CD4-positive, alpha-beta T cell treated with Interleukin-17A for 4 hours (primary cell): ENCODE measurements at regions not wholly inside any gene's neighbourhood (a gene's known extent, or its start where the extent isn't known, plus 50 kb on each side); places are given as distances from the start of the nearest gene placed in this dataset.

ENCODE experiments used
- DNase-seq: peaks from one replicate; pipeline ENCODE4 v3.0.0-alpha.2; 2020; ENCODE audit warnings: mixed read lengths

DNA sequence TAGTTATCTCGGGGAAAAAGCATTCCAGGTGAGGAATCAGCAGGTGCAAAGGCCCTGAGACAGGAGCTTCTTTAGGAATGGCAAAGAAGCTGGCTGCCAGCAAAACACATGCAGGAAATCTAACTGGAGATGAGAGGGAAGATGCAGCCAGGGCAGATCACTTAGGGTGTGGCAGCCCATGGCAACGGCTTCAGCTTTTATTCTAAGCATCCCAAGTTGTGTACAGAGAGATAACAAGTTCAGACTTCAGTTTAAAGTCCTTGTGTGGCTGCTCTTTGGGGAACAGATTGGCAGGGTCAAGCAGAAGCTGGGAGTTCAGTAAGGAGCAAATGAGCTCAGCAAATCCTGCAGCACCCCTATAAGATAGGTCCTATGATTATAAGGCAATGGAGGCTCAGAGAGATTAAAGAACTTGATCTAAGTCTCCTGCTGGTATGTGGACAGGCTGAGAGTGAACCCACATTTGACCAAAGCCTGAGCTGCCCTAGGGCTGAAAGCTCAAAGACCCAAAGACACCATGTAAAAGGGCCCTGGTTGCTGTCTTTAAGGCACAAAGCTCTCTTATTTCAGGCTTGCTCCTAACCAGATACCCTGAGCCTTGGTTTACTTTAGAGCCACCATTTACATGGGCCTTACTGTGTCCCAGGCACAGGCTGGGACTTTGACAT, 466.8 kb downstream of the SOX6 start:
- no peak for DNase-seq

DNA sequence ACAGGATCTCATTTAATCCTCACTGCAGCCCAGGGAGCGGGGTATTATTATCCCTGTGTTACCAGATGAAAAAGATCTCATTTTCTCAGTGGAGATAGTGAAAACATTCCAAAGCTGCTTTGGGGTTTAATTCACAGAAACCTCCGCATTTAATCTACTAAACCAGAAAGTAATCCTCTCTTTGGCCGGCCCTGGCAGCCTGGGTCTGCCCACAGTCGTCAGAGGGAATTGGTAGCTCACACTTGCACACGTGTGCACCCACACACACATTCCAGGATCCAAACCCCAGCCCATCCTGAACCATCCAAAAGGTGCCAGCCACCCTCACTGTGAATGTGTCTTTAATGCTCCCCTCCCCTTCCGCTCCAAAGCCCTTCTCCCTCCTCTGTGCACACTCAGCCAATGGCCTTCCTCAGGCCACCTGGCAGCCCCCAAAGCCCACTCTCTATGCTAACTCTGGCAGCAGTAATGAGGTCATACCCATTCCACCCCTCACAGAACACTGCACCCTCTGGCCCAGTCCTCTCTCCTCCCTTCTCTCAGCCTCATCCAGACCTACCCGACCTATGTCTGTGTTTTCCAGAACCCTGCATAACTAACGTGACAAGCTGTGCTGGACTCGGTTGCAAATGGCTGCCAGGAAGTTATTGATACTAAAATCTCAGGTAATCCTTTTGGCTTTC, 466.2 kb downstream of the SOX6 start:
- no peak for DNase-seq

DNA sequence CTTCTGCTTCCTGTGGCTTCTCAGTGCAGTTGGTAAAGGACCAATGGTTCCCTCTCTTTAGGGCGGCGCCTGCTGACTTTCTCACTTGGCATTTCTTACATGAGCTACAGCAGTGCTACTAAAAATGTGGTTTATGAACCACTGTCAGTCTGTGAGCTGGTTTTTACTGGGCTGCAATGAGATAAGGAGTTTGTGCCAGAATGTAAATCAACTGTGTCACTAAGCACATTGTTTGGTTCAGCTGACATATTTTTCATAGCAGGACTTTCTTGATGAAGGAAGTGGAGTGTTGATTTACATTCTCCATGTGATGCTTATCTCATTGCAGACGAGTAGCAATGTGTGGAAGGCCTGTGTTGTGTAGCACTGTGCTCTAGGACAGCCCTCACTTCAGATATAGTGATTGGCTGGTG, 463.3 kb downstream of the SOX6 start:
- DNase-seq = no peak

DNA sequence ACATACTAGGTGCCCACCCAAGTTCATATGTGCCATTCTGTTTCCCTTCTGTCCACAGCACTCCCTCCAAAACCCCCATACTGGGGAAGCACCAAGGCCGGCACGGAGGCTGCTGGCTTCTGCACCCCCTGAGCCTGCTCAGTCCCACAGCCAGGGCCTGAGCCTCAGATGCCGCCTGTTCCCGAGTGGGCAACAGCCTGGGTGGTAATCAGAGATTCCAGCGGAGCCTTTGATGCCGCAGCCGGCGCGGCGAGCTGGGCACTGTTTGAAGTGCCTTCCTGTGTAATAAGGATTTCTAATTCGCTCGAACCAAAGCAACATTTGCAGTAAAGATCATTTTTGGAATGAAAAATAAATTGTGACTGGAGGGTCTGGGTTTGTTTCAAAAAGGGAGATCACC, 460.3 kb downstream of the SOX6 start:
- no peak for DNase-seq

DNA sequence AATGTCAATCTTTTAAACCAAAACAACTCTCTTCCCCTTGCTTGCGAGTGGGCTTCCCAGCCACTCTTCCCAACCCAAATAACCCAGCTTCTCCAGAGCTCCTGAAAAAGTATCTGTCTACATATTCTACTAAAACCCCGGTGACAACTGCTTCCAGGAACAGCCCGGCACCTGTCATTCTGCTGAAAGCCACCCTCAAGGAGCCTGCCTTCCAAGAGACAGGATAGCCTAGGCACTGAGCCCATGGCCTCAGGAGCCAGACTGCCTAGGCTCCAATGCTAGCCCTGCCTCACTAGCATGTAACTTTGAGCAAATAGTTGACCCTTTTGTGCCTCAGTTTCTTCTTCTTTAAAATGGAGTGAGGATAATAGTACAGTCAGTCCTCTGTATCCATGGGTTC, 459.8 kb downstream of the SOX6 start:
- DNase-seq = no peak

DNA sequence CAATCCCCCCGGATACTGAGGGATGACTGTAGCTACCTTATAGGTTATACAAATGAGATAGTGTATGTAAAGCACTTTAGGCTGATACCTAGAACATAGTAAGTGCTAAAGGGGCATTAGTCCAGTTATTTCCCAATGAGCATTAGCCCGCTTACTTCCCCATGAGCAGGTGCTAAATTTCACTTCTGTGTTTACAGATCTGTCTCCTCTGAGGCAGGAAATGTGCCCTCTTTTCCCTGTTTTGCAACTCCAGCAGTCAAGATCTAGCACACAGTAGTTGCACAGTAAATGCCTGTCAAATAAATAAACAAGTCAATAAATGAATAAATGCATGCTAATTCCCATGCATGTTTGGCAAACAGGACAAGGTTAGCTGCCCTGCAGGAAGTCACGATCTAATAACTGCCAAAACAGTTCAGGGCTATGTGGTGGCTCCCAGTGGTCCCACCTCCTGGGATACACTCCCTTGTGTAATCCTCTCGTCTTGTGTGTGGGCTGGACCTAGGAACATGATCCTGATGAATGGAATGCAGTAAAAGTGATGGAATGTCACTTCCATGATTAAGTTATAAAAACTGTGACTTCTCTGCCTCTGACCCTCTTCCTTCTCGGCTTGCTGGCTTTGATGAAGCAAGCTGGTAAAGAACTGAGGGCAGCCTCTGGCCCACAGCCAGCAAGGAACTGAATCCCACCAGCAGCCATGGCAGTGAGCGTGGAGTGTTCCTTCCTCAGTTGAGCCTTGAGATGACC, 459.0 kb downstream of the SOX6 start:
- DNase-seq = no peak

DNA sequence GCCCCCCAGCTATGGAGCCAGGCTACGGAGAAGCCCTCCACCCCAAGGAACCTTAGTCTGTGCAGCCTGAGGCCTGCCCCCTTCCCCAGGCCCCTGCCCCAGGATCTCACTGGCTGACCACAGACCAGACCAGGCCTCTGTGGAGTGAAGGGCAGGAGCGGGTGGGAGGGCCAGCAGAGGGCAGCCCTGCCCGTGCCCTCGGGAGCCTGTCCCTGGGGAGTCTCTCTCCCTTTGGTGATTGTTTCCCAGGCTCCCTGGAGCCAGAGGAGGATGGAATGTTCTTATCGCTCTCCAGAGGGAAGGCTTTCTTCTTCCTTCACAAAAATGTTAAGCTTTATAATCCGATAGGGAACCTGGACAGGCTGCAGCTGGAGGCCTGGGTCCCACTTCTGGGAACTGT, 455.3 kb downstream of the SOX6 start:
- DNase-seq = no peak

DNA sequence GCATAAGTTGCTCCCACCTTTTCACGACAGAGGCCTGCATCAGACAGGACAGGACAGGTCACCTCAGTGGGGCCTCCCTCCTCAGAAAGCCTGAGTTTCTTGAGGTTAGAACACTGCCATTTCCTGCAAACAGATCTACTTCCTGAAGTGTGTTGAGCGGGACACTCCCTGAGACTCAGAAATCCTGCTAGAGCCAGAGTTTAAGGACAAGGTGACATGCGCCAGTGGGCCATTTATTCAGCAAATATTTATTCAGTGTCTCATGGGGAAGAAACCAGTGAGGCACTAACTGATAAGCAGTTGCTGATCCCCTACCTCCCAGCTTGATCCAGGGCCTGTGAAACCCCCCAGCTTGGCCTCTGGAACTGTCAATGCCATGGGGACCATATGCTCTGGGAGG, 454.6 kb downstream of the SOX6 start:
- DNase-seq = no peak

DNA sequence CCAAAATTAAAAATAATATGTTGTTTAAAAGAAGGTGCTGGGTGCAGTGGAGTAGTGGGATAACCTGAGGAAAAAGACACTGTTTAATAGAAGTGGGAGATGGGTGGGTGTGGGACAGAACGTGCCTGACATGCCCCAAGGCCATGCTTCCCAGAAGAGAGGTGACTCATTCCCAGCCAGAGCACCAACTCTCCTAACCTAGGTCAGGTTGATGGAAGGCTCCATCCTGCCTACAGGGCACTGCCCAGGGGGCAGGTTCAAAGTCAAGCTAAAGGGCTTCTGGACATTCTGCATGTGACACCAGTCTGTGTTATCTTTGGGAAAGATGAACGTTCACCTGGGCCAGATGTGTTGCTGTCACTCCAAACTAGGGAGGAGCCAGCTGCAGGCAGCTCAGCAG, 453.1 kb downstream of the SOX6 start:
- no peak for DNase-seq

DNA sequence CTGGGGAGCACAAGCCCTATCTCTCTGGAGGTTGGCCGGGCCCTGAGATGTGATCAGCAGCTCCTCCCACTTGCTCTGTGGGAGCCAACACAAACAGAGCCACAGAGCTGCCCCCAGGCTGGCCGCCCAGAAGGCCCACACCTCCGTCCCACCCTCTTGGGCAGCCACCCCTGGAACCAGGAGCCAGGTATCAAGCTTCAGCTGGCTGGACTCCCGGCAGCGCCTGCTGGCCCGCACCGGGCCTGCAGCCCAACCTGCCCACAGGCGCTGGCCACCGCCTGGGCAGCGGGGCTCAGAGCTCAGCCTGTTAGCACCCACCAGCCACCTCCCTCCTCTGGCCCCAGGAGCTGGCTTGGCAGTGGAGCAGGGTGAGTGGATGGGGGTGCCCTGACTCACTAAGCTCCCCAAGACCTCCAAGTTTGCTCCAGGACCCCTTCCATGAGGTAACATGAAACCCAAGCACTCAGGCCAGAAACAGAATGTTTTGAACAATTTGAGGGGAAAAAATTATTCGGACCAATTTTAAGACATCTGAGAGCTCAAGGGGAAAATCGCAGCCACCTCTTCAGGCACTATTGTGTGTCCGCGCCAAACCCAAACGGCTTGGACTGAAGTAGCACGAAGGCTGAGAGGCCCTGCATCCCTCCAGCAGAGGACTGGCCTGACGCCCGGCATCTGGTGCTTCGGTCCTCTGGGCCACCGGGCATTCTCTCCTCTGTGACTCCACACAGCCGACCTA, 450.8 kb downstream of the SOX6 start:
- DNase-seq = no peak

DNA sequence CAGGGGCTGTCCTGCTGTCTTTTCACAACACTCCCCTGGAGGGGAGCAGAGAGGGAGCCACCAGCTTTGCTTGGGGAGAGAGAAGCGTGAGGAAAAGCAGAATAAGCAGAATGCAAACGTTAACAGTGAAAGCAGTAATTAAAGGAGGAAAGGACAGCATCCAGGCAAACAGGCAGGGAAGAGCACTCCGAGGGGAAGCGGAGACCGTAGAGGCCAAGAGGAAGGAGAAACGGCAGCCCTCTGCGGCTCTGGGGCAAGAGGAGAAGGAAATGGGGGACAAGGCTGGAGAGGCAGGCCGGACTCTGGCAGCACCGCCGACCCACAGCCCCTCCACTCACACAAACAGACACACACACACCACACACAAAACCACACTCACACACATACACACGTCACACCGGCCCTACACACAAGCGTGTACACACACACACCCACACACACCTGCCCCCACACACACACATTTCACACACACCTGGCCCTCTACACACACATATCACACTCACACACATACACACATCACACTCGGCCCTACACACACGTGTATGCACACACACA, 449.8 kb downstream of the SOX6 start:
- no peak for DNase-seq

DNA sequence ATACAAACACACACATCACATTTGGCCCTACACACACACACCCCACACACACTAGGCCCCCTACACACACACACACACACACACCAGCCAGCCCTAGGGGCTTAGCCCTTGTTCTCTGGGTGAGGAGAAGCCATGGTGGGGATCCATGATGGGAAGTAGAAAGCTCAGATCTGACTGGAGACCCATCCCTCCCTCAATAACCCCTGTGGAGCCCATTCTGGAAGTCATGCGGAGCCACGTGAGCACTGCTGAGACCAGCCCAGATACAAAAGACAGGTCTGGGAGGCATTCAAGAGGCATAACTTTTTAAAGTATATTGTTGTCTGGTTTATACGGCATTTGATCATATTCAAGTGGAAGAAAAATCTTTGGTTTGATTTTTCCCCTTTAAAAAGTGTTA, 448.5 kb downstream of the SOX6 start:
- DNase-seq = no peak

DNA sequence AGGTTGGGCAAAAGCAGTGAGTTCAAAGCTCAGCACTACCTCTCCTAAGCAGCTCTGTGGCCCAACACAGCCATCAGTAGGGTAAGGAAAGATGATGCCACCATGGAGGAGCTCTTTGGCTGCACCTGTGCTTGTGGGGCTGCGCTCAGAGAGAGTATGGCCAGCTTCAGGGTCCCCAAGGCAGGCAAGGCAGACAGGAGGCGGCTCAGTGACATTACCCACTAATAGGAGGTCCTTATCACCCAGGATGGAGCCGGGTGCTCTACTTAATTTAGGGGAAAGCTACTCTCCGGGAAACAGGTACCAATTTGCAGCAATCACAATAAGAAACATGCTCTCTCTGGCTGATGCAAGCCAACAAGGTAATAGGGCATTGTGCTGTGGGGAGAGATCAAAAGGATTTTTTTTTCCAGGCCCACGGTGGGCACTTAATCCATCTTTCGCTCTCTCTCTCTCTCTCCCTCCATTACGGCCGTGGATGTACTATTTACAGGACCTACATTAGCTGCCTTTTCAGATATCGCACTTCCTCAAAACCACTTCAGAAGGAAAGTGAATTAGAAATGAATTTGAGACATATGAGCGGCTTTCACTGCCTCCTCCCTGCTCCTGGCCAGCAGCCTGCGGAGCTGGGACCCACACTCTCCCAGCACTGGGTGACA, 446.3 kb downstream of the SOX6 start:
- DNase-seq = no peak

DNA sequence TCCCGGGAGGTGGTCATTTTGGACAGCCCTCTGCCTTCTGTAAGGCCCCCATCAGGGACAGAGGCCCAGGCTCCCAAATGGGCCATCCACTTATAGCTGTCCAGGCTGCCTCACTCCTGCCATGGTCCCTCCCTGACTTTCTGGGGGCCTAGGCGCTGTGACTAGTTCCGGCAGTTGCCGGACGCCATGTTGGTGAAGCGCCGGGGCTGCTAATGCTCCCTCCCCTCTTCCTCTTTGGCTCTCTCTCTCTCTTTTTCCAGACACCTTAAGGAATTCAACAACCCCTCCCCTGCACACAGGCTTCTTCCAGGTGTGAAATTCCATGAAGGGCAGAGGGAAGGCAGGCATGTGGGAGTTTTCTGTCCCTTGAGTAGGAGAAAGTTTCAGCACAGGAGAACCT, 445.6 kb downstream of the SOX6 start:
- no peak for DNase-seq

DNA sequence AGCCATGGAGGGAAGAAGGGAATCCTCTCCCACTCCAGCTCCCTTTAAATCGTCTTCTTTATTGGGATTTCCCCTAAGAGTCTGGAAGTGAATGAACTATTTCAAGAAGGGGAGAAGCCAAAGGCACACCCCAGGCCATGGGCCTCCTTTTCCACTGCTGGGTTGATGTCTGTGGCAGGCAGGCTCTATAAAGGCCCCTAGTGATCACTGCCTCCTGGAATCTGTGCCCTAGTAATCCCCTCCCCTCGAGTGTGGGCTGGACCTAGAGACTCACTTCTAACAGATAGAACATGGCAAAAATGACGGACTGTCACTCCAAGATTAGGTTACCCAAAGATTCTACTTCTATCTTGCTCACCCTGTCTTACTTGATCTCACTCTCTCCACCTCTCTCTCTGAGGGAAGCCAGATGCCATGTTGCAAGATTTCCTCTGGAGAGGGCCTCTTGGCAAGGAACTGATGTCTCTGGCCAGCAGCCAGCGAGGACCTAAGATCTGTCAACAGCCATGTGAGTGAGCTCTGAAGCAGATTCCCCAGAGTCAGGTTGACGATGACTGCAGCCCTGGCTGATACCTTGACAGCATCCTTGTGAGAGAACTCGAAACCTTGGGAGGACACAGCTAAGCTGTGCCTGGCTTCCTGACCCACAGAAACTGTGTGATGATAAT, 444.8 kb downstream of the SOX6 start:
- no peak for DNase-seq

DNA sequence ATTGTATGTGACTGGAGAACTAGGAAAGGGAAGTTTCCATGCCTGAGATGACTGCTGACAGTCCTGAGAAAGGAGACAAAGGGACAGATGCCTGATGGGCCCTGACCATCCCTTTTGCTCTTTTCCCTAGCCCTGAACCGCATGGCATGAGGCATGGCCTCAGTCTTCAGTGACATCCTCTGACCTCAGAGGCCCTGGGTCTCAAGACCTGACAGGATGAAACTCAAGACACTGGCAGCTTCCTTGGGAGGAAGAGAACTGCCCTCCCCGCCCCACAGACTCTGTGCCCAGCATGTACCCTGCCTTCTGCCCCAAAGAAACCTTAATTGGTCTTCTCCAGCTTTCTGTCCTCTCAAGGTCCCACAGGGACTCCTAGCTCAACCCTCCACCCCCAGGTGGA, 444.1 kb downstream of the SOX6 start:
- no peak for DNase-seq

DNA sequence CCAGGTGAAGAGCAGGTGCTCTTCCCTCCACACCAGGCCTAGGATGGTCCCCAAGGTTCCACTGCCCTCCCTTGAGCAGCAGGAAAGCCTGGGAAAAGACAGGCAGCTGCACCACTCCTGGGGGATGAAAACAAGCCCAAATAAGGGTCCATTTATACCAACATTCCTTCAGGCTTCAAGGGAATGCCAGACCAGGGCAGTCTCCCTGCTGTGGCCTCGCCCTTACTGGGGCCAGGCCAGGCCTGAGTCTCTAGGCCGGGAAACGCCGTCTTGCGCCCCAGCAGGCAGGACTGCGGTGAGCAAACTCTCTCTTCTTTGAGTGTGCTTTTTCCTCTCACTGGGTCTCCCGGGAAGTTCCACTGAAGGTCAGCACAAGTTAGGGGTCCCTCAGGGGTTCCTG, 443.5 kb downstream of the SOX6 start:
- DNase-seq = no peak

DNA sequence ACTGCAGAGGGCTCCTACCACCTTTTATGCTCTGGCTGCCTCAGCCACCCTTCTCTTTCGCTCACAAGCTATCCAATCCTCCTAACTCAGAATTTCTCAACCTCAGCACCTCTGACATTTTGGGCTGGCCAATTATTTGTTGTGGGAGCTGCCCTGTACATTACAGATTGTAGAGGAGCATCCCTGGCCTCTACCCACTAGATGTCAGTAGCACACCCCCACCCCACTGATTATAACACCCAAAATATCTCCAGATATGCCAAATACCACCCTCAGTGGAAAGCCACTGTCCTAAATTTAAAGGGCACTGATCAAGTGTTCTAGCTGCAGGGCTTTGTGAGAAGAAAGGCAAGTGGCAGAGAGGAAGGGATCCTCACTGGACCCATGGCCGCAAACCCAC, 443.1 kb downstream of the SOX6 start:
- no peak for DNase-seq
